GM12892 (cell line): ENCODE measurements at regions not wholly inside any gene's neighbourhood (a gene's known extent, or its start where the extent isn't known, plus 50 kb on each side); places are given as distances from the start of the nearest gene placed in this dataset.

Source experiments
- POLR2A ChIP-seq: IDR thresholded peaks from 2 replicates; pipeline ENCODE4 v1.6.1; 2011; ENCODE audit warnings: low read depth, low read length, control low read depth
- POLR2AphosphoS5 ChIP-seq: IDR thresholded peaks from 2 replicates; pipeline ENCODE4 v1.6.1; 2011; ENCODE audit warnings: low read depth, low read length, control low read depth
- TAF1 ChIP-seq: IDR thresholded peaks from 2 replicates; pipeline ENCODE4 v1.6.1; 2011; ENCODE audit warnings: low read depth, mild to moderate bottlenecking, control low read depth, low read length, borderline replicate concordance

GRCh38 chr12:43145481-43145880, 406.5 kb downstream of the ADAMTS20 start:
- TF ChIP-seq POLR2AphosphoS5 (no peak), TAF1 (no peak), POLR2A (no peak)
